HCT116 (cell line): ENCODE measurements at regions not wholly inside any gene's neighbourhood (a gene's known extent, or its start where the extent isn't known, plus 50 kb on each side); places are given as distances from the start of the nearest gene placed in this dataset.

ENCODE experiments used
- EGR1 ChIP-seq: IDR thresholded peaks from 2 replicates; pipeline ENCODE4 v1.6.1; 2012; ENCODE audit warnings: low read depth
- EZH2 ChIP-seq: fragments of 200-600 bp; sonication (generic); IDR thresholded peaks from 2 replicates; pipeline ENCODE4 v1.6.1; 2017; ENCODE audit warnings: antibody characterized with exemption, mixed run types
- POLR2A ChIP-seq: IDR thresholded peaks from 2 replicates; pipeline ENCODE4 v1.7.0; 2011; ENCODE audit warnings: borderline replicate concordance; ENCODE audit not compliant: insufficient read depth, insufficient read length; ENCODE audit errors: extremely low read depth
- POLR2AphosphoS5 ChIP-seq: IDR thresholded peaks from 2 replicates; pipeline ENCODE4 v1.6.1; 2011; ENCODE audit warnings: mild to moderate bottlenecking, low read depth, low read length, moderate library complexity
- TF ChIP-seq, protein P1 (sequence below), 3 experiments: fragments of 200-600 bp in 1 of 3; sonication (generic) in 1 of 3; IDR thresholded peaks in 2 of 3; conservative IDR thresholded peaks in 1 of 3; 2 replicates each; pipeline ENCODE4 v1.5.1; 2012 to 2017; ENCODE audit warnings: low read depth in 2 of 3, low read length in 2 of 3, antibody characterized with exemption in 1 of 3, borderline replicate concordance in 1 of 3, control low read depth in 1 of 3, mild to moderate bottlenecking in 1 of 3, mixed read lengths in 1 of 3, mixed run types in 1 of 3, moderate library complexity in 1 of 3; ENCODE audit not compliant: insufficient read depth in 1 of 3

DNA sequence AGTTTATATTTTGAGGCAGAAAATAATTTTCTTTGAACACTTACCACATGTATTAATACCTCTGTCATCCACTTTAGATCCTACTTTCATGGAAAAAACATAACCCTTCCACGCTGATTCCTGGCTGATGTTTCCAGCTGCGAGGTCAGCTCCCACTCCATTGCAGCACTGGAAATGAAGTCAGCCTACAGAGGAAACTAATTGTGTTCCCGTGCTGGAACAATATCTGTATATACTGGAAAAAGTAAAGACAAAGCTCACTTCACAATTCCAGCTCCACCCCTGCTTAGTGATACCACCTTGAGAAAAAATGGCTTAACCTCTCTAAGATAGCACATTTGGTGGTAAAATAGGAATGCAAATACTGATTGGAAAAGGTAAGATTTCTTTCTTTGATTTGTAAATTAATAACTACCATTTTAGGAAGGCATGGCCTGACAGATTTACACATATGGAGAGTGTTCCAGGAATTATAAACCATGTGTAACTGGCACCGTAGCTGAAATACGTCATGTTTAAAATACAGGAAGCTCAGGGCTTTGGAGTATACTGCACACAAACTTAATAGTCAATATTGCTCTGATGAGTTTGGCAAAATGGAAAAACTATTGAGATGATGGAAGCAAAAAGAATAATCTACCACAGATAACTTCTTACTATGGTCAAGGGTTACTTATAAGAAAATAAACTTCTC lies 90.0 kb downstream of the TRIB2 start:
- TF ChIP-seq EZH2, result no peak
- TF ChIP-seq POLR2A, result no peak
- no peak for TF ChIP-seq EGR1
- no peak for TF ChIP-seq POLR2AphosphoS5
- TF ChIP-seq, protein P1, sequence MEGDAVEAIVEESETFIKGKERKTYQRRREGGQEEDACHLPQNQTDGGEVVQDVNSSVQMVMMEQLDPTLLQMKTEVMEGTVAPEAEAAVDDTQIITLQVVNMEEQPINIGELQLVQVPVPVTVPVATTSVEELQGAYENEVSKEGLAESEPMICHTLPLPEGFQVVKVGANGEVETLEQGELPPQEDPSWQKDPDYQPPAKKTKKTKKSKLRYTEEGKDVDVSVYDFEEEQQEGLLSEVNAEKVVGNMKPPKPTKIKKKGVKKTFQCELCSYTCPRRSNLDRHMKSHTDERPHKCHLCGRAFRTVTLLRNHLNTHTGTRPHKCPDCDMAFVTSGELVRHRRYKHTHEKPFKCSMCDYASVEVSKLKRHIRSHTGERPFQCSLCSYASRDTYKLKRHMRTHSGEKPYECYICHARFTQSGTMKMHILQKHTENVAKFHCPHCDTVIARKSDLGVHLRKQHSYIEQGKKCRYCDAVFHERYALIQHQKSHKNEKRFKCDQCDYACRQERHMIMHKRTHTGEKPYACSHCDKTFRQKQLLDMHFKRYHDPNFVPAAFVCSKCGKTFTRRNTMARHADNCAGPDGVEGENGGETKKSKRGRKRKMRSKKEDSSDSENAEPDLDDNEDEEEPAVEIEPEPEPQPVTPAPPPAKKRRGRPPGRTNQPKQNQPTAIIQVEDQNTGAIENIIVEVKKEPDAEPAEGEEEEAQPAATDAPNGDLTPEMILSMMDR (IDR thresholded peaks at IDR 0.05 in 2 of 3, conservative IDR thresholded peaks at IDR 0.05 in 1 of 3; ENCODE audit: borderline replicate concordance in 1 of 3, insufficient read depth in 1 of 3, low read depth in 2 of 3, low read length in 2 of 3), result no peak
